ENCODE measurements at regions not wholly inside any gene's neighbourhood (a gene's known extent, or its start where the extent isn't known, plus 50 kb on each side); places are given as distances from the start of the nearest gene placed in this dataset.

DNA sequence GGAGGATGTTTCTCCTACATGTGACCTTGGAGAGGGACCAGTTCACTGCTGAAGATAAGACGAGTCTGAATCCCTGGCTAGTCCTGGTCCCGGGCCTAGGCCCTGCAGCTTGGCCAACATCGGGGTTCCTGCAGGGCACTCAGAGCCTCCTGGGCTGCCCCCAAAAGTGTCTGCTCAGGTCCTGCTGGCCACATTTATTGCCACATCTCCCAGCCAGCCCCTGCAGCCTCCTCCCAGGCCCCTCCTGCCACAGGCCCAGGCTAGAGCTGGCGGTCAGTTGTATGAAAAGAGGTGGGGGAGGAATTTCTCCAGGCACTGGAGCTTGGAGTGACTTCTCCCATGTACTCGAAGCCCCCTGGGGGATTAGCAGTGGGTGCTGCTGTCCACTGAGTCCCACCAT, 56.5 kb upstream of the PPARA start:
- Histone ChIP-seq H3K36me3 (ENCODE audit: control insufficient read depth in 2 of 2, extremely low read depth in 1 of 2, insufficient read depth in 2 of 2, low read length in 2 of 2) (peaks cover 21 to 75% of the 10 kb centered on the region in 2 experiments), H3K4me2 (ENCODE audit: control insufficient read depth, extremely low read depth, insufficient read depth, low read depth, low read length) (no peak overlapping the region), H3K9me3 (ENCODE audit: control insufficient read depth, low read depth, low read length) (no peaks in the 10 kb centered on the region), H3K9ac (ENCODE audit: control insufficient read depth, extremely low read depth, insufficient read depth, low read length) (peak overlapping the region; percentile 22), H3K79me2 (ENCODE audit: control insufficient read depth, insufficient read depth, low read length) (peaks cover 93% of the 10 kb centered on the region), H3K27me3 (ENCODE audit: control insufficient read depth, extremely low read depth, insufficient read depth, low read length) (no peaks in the 10 kb centered on the region), H3K9me1 (ENCODE audit: control insufficient read depth, extremely low read depth, insufficient read depth, low read length) (peaks cover 4% of the 10 kb centered on the region), H3K4me1 (ENCODE audit: control insufficient read depth, extremely low read depth, insufficient read depth, low read length) (peaks cover 40% of the 10 kb centered on the region), H3K4me3 (ENCODE audit: control insufficient read depth in 2 of 3, extremely low read depth in 1 of 3, insufficient read depth in 2 of 3, low read depth in 1 of 3, low read length in 3 of 3) (no peak overlapping the region), H4K20me1 (ENCODE audit: control insufficient read depth, extremely low read depth, insufficient read depth, low read length) (peaks cover 74% of the 10 kb centered on the region), H3K27ac (ENCODE audit: control insufficient read depth, insufficient read depth, low read length) (no peak overlapping the region), H2AFZ (ENCODE audit: control insufficient read depth, low read length) (no peak overlapping the region)
- no peak for FAIRE-seq
- no peak for DNase-seq (ENCODE audit: low read depth, low spot score)
- no peak for TF ChIP-seq EZH2 (IDR thresholded peaks at IDR 0.05; ENCODE audit: low read length)
- no peak for TF ChIP-seq CTCF (optimal IDR thresholded peaks at IDR 0.05 in 1 of 3, IDR thresholded peaks at IDR 0.05 in 1 of 3, conservative IDR thresholded peaks at IDR 0.05 in 1 of 3; ENCODE audit: extremely low read depth in 1 of 3, insufficient read depth in 2 of 3, low read length in 3 of 3)
- dilution Hi-C loops (cut with MboI; ENCODE audit: extremely low pct_ligation_motif_present, low sequenced_read_pairs), result no loop called here

GRCh38 chr22:46094676-46095075, 55.6 kb upstream of the PPARA start:
- FAIRE-seq (no peak), DNase-seq (ENCODE audit: low read depth, low spot score) (no peak)
- H3K4me3 ChIP-seq (ENCODE audit: control insufficient read depth in 2 of 3, extremely low read depth in 1 of 3, insufficient read depth in 2 of 3, low read depth in 1 of 3, low read length in 3 of 3), result no peak overlapping the region
- H4K20me1 ChIP-seq (ENCODE audit: control insufficient read depth, extremely low read depth, insufficient read depth, low read length), result peaks cover 77% of the 10 kb centered on the region
- H3K4me2 ChIP-seq (ENCODE audit: control insufficient read depth, extremely low read depth, insufficient read depth, low read depth, low read length), result no peak overlapping the region
- H3K27me3 ChIP-seq (ENCODE audit: control insufficient read depth, extremely low read depth, insufficient read depth, low read length), result no peaks in the 10 kb centered on the region
- dilution Hi-C loops (cut with MboI; ENCODE audit: extremely low pct_ligation_motif_present, low sequenced_read_pairs), result no loop called here
- peaks cover 92% of the 10 kb centered on the region for H3K79me2 ChIP-seq (ENCODE audit: control insufficient read depth, insufficient read depth, low read length)
- no peak overlapping the region for H2AFZ ChIP-seq (ENCODE audit: control insufficient read depth, low read length)
- TF ChIP-seq EZH2 (IDR thresholded peaks at IDR 0.05; ENCODE audit: low read length) (no peak), CTCF (optimal IDR thresholded peaks at IDR 0.05 in 1 of 3, IDR thresholded peaks at IDR 0.05 in 1 of 3, conservative IDR thresholded peaks at IDR 0.05 in 1 of 3; ENCODE audit: extremely low read depth in 1 of 3, insufficient read depth in 2 of 3, low read length in 3 of 3) (no peak)
- H3K36me3 ChIP-seq (ENCODE audit: control insufficient read depth in 2 of 2, extremely low read depth in 1 of 2, insufficient read depth in 2 of 2, low read length in 2 of 2), result peaks cover 26 to 71% of the 10 kb centered on the region in 2 experiments
- peaks cover 4% of the 10 kb centered on the region for H3K9me1 ChIP-seq (ENCODE audit: control insufficient read depth, extremely low read depth, insufficient read depth, low read length)
- no peaks in the 10 kb centered on the region for H3K9me3 ChIP-seq (ENCODE audit: control insufficient read depth, low read depth, low read length)
- no peak overlapping the region for H3K9ac ChIP-seq (ENCODE audit: control insufficient read depth, extremely low read depth, insufficient read depth, low read length)
- peaks cover 34% of the 10 kb centered on the region for H3K4me1 ChIP-seq (ENCODE audit: control insufficient read depth, extremely low read depth, insufficient read depth, low read length)
- no peak overlapping the region for H3K27ac ChIP-seq (ENCODE audit: control insufficient read depth, insufficient read depth, low read length)
